UCSD-AML1 (cell line): ENCODE measurements at regions not wholly inside any gene's neighbourhood (a gene's known extent, or its start where the extent isn't known, plus 50 kb on each side); places are given as distances from the start of the nearest gene placed in this dataset.
"Not testable (repeated sequence)": the region's sequence is repeated elsewhere in the genome, so short reads cannot be mapped to it uniquely, and the experiment has no call there.

Experiments used
- DNase-seq: peaks from one replicate; lab custom pipeline; 2025; ENCODE audit not compliant: unreplicated experiment; lab: John Stamatoyannopoulos, UW

DNA sequence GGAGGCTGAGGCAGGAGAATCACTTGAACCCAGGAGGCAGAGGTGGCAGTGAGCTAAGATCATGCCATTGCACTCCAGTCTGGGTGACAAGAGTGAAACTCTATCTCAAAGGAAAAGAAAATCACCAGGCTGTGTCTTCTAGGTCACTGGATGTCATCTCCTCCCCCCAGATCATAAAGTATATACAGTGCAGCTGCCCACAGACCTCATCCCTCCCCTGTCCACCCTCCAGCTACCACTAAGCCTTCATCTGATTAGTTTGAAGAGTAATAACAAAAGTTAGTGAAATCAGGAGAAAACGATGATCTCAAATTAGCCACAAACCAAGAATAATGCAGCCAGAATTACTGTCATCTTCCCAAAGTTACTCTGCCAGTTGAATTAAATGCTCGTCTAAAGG, 117.2 kb downstream of the ZNF22 start:
- not testable (repeated sequence) for DNase-seq

- DNase-seq: no peak
Measured at GRCh38 chr10:45118929-45119328, 118.2 kb downstream of the ZNF22 start.

- not testable (repeated sequence) for DNase-seq
Measured at GRCh38 chr10:45122180-45122860, 121.6 kb downstream of the ZNF22 start.

- DNase-seq: no peak
Measured at GRCh38 chr10:45135443-45136198, 134.9 kb downstream of the ZNF22 start.

DNA sequence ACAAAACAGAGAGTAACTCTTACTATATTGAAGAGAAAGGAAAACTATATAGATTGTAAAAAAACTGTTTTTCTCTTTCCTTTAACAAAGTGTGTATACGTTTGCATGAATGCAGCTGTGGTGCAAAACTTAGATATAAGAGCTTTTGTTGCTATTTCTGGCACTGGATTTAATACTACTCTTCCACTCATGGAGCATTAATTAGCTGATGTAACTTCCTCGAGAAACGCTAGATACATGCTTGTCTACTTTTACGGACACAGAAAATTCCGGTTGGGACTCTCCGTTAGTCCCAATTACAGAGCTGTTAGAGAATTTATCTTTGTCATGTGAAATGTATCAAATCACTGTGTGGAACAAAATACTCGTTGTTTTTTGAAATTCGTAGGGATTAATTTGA, 135.5 kb downstream of the ZNF22 start:
- DNase-seq: no peak

DNA sequence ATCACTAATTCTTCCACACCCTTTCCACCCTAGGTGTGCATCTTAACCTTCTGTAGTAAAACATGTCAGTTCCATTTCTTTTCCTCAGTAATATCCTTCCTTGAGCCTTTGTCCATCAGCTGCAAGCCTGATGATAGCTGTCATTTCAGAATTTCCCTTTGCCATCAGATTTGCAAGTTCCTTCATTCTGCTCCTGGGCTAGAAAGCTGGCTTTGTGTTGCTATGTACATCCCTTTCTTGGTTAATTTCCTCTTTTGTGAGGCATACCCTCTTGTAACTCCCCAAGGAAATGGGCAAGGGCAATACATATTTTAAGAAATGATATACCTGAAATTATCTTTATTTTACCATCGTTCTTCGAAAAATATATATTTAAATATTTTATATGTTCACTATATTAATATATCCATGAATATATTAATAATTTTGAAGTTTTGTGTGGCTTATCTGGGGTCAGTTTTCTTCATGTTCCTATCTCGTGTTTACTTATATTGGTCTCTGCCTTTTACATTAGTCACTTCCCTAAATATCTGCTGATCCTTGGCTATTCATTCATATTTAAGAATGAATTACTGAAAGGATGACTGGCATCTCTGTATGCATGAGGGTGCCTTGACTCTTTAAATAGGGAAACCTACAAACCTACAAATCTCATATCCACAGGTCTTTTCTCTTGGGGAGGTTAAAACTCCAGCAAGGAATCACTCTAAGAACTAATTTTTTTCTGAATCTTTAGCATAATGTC, 143.8 kb downstream of the ZNF22 start:
- DNase-seq: no peak

DNA sequence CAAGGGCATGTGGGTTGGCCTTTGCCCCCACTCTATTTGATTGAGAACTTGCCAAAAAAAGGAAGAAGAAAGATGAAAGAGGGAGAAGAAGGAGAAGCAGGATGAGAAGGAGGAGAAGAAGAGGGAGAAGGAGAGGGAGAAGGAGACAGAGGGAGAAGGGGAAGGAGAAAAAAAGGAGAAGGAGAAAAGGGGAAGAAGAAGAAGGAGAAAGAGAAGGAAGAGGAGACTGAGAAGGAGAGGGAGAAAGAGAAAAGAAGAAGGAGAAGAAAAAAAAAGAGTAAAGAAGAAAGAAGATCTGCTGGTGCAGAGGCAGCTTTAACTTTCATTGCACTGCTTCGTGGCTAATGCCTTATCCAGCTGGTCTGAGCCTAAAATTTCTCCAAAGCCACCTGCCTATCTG, 144.4 kb downstream of the ZNF22 start:
- not testable (repeated sequence) for DNase-seq

DNA sequence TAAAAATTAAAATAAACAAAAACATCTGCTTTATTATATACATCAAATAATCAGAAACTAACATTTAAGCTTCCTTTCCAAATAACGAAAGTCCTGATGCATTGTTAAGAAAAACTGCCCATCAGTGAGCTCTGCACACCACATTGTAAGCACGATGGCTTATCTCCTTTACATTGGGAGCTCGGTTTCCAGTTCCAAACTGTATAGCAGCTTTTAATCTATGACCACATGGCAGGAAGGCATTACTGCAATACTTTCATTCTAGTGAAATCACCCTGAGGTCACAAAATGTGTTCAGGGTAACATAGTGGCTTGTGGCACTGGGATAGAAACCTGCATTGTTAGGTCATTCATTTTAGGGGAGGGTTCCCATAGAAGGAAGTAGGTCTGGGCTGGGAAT, 146.3 kb downstream of the ZNF22 start:
- DNase-seq: no peak

- no peak for DNase-seq
Measured at GRCh38 chr10:45150997-45151396, 150.3 kb downstream of the ZNF22 start.

DNA sequence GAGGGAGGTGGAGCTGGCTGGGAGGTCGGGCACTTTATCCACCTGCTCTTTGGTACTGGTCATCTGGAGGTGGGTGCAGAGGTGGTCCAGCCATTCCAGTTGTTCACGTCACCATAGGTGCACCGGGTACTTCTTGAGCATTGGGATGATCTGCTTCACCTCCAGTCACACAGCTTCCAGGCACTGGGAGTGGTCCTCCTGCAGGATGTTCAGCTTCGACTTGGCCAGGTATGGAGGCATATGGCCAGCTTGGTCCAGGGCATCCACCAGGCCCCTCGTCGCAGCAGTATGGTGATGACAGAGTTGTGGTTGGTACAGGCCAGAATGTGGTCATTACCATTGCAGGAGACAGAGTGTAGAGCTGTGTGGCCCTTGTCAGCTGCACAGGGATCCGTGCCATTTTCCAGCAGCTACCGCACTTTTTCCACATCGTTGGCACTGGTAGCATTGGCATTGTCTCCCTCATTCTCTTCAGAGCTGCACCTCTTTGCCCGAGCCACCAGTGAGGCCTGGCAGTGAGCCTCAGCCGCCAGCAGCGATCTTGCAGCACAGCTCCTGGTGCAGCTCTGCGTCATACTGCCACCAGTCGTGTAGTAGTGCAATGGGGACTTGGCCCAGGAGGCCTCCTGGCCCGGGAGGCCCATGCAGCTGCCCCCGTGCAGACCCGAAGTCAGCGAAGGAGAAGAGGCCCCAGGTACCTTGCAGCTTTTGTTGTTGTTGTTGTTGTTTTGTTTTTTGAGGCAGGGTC, 150.9 kb downstream of the ZNF22 start:
- DNase-seq: no peak

DNA sequence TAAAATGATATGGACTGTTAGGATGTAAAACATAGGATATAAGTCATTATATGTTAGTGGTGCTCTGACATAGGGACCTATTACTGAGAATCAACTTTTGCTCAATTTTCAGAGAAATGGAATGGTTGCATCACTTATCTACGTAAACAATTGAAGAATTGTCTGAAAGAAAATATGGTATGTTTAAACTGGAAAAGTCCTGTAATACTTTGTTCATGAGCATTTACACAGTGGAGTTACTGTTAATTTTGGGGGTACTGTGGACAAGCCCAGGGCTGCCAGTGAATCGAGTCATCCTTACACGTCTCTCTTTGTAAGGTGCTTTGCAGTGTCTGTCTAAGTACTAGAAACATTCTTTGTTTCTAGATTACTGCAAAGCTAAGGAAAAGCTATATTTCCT, 152.0 kb downstream of the ZNF22 start:
- no peak for DNase-seq

DNA sequence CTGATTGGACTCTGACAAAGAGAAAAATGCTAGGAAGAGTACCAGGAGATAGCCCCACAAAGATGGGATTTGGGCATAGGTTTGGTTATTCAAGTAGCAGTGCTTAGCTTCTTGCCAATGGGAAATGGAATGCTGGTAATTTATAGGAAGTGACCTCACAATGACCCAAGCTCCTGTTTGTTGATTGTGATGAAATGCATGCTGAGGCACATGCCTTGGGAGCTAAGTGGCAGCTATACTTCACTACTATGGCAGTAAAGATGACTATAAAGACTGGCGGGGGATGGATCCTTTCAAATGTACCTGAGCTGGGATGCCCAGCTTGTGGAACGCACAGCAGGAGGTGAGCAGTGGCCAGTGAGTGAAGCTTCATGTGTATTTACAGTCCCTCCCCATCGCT, 153.8 kb downstream of the ZNF22 start:
- DNase-seq: no peak

- no peak for DNase-seq
Measured at GRCh38 chr10:45155784-45156183, 155.1 kb downstream of the ZNF22 start.

- DNase-seq: no peak
Measured at GRCh38 chr10:45160271-45160670, 155.1 kb downstream of the OR13A1 start.

DNA sequence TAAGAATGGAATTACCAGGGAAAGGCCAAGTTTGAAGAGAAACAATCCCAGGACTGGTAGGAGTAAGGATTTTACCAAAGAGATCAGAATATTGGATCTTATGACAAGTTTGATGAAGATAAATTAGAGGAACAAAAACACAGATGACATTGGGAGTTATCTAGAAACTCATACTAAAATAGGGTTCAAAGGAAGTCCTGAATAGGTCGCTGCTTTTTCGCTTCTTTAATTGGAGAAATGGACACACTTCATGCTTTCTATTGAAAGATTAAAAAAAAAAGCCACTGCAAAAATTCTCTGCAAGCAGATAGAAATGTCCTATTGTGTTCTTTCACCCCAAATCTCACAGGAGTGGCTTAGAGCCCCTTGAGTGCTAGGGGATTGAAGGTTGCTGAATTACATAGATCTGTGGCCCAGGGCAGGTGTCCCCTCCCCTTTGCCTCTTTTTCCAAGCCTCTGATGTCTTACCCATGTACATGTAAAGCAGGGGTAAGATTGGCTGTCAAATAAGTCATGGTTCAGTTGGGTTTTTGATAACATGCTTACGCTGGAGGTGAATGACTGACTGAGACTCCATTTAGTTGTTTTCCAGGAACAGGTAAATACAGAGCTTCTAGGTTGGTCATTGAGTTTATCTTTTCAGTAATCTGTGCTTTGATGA, 152.0 kb downstream of the OR13A1 start:
- DNase-seq: no peak

GRCh38 chr10:45175520-45176118, 139.8 kb downstream of the OR13A1 start:
- DNase-seq: not testable (repeated sequence)

DNA sequence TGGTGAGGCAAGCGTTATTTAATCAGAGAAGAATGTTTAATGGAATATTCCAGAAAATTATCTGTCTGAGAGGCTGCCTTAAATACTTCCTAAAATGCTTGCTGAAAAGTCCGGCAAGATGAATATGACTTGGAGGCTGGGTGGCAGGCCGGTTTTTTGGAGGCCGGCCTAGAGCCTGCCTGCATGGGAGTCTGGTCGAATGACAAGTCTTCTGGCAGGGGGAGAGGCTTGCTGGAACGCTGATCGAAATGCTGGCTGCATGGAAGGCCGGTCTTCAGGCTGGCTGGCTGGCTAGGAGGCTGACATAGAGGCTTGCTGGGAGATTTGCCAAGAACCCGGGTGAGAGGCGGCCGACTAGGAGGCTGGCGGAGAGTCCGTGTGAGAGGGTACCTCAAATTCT, 135.7 kb downstream of the OR13A1 start:
- DNase-seq: no peak

GRCh38 chr10:45180507-45180906, 134.9 kb downstream of the OR13A1 start:
- no peak for DNase-seq

DNA sequence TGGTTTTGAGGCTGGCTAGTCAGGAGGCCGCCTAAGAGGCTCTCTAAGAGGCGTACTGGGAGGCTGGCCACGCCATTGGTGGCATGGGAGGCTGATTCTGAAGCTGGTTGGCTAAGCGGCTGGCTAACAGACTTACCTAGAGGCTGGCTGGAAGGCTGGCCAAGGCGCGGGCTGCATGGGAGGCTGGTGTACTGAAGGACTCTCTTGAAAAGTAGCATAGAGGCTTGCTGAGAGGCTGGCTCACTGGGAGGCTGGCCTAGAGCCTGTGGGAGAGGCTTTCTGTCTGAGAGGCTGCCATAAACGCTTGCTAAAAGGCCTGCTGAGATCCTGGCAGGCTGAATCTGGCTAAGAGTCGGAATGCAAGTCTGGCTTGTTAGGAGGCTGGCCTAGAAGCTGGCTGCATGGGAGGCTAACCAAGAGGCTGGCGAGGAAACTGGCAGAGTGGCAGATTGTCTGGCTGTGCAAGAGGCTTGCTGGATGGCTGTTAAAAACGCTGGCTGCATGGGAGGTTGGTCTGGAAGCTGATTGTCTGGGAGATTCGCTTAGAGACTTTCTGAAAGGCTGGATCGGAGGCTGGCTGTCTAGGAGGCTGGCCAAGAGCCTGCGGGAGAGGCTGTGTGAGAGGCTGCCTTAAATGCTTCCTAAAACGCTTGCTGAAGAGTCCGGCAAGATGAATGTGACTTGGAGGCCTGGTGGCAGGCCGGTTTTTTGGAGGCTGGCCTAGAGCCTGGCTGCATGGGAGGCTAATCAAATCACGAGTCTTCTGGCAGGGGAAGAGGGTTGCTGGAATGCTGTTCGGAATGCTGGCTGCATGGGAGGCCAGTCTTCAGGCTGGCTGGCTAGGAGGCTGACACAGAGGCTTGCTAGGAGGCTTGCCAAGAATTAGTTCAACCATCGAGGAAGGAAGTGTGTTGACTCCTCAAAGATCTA, 134.2 kb downstream of the OR13A1 start:
- no peak for DNase-seq
